ENCODE measurements at regions not wholly inside any gene's neighbourhood (a gene's known extent, or its start where the extent isn't known, plus 50 kb on each side); places are given as distances from the start of the nearest gene placed in this dataset.

GRCh38 chr5:158100373-158100888 is 241.5 kb upstream of the CLINT1 start:
- no peaks in the 10 kb centered on the region for H3K4me1 Mint-ChIP-seq (ENCODE audit: low read depth)
- no peaks in the 10 kb centered on the region for H3K27me3 Mint-ChIP-seq
- H3K27ac Mint-ChIP-seq, result no peak overlapping the region

GRCh38 chr5:158099571-158100105 is 240.7 kb upstream of the CLINT1 start:
- intact Hi-C loops (cut with micrococcal nuclease), result no loop called here
- Mint-ChIP-seq H3K4me3 (no peak overlapping the region), H3K4me1 (ENCODE audit: low read depth) (no peaks in the 10 kb centered on the region), H3K27me3 (no peaks in the 10 kb centered on the region), H3K36me3 (ENCODE audit: low read depth) (no peaks in the 10 kb centered on the region), H3K27ac (no peak overlapping the region), H3K9me3 (no peaks in the 10 kb centered on the region)

More at GRCh38 chr5:158100373-158100888, 241.5 kb upstream of the CLINT1 start:
- Mint-ChIP-seq H3K9me3 (no peaks in the 10 kb centered on the region), H3K36me3 (ENCODE audit: low read depth) (no peaks in the 10 kb centered on the region), H3K4me3 (no peak overlapping the region)
- intact Hi-C loops (cut with micrococcal nuclease), result no loop called here

GRCh38 chr5:158096835-158097234 is 237.9 kb upstream of the CLINT1 start:
- no peaks in the 10 kb centered on the region for H3K27me3 Mint-ChIP-seq
- no peak overlapping the region for H3K27ac Mint-ChIP-seq
- intact Hi-C loops (cut with micrococcal nuclease), result no loop called here
- no peak overlapping the region for H3K4me3 Mint-ChIP-seq
- no peaks in the 10 kb centered on the region for H3K4me1 Mint-ChIP-seq (ENCODE audit: low read depth)
- H3K9me3 Mint-ChIP-seq, result no peaks in the 10 kb centered on the region
- H3K36me3 Mint-ChIP-seq (ENCODE audit: low read depth), result no peaks in the 10 kb centered on the region

GRCh38 chr5:158086856-158087255 is 227.9 kb upstream of the CLINT1 start:
- H3K9me3 Mint-ChIP-seq, result no peaks in the 10 kb centered on the region
- no peak overlapping the region for H3K27ac Mint-ChIP-seq
- H3K36me3 Mint-ChIP-seq (ENCODE audit: low read depth), result no peaks in the 10 kb centered on the region
- intact Hi-C loops (cut with micrococcal nuclease), result no loop called here
- H3K27me3 Mint-ChIP-seq, result peaks cover under 1% of the 10 kb centered on the region
- H3K4me1 Mint-ChIP-seq (ENCODE audit: low read depth), result no peaks in the 10 kb centered on the region
- H3K4me3 Mint-ChIP-seq, result no peak overlapping the region

GRCh38 chr5:158084292-158084691 is 225.3 kb upstream of the CLINT1 start:
- intact Hi-C loops (cut with micrococcal nuclease), result no loop called here
- Mint-ChIP-seq H3K4me1 (ENCODE audit: low read depth) (no peaks in the 10 kb centered on the region), H3K9me3 (no peaks in the 10 kb centered on the region), H3K4me3 (no peak overlapping the region), H3K27ac (no peak overlapping the region), H3K27me3 (peaks cover 2% of the 10 kb centered on the region), H3K36me3 (ENCODE audit: low read depth) (no peaks in the 10 kb centered on the region)

- Mint-ChIP-seq H3K27me3 (peaks cover 2% of the 10 kb centered on the region), H3K27ac (no peak overlapping the region), H3K4me3 (no peak overlapping the region), H3K4me1 (ENCODE audit: low read depth) (no peaks in the 10 kb centered on the region), H3K36me3 (ENCODE audit: low read depth) (no peaks in the 10 kb centered on the region), H3K9me3 (no peaks in the 10 kb centered on the region)
- intact Hi-C loops (cut with micrococcal nuclease), result no loop called here
Measured at GRCh38 chr5:158082696-158083287, 223.8 kb upstream of the CLINT1 start.

- H3K4me1 Mint-ChIP-seq (ENCODE audit: low read depth), result peaks cover 5% of the 10 kb centered on the region
Measured at GRCh38 chr5:158080112-158080511, 221.2 kb upstream of the CLINT1 start.

GRCh38 chr5:158079097-158079496 is 220.2 kb upstream of the CLINT1 start:
- H3K27me3 Mint-ChIP-seq, result peaks cover 8% of the 10 kb centered on the region
- no peaks in the 10 kb centered on the region for H3K9me3 Mint-ChIP-seq
- H3K27ac Mint-ChIP-seq, result no peak overlapping the region
- intact Hi-C loops (cut with micrococcal nuclease), result loop anchor here (5.0 to 10.0 kb wide), 2 partner anchors 616 to 1053 kb away; no protein-coding TSS in a partner anchor
- H3K4me1 Mint-ChIP-seq (ENCODE audit: low read depth), result peaks cover 5% of the 10 kb centered on the region
- no peaks in the 10 kb centered on the region for H3K36me3 Mint-ChIP-seq (ENCODE audit: low read depth)
- no peak overlapping the region for H3K4me3 Mint-ChIP-seq

More at GRCh38 chr5:158080112-158080511, 221.2 kb upstream of the CLINT1 start:
- Mint-ChIP-seq H3K27me3 (peaks cover 8% of the 10 kb centered on the region), H3K27ac (no peak overlapping the region), H3K36me3 (ENCODE audit: low read depth) (no peaks in the 10 kb centered on the region), H3K4me3 (no peak overlapping the region), H3K9me3 (no peaks in the 10 kb centered on the region)
- intact Hi-C loops (cut with micrococcal nuclease), result no loop called here

- H3K36me3 Mint-ChIP-seq (ENCODE audit: low read depth), result no peaks in the 10 kb centered on the region
- peaks cover 5% of the 10 kb centered on the region for H3K4me1 Mint-ChIP-seq (ENCODE audit: low read depth)
- peaks cover 8% of the 10 kb centered on the region for H3K27me3 Mint-ChIP-seq
- intact Hi-C loops (cut with micrococcal nuclease), result loop anchor here (1.0 to 10.0 kb wide), 3 partner anchors 620 to 1057 kb away; no protein-coding TSS in a partner anchor
- H3K4me3 Mint-ChIP-seq, result peak overlapping the region; percentile 52
- H3K9me3 Mint-ChIP-seq, result no peaks in the 10 kb centered on the region
- H3K27ac Mint-ChIP-seq, result no peak overlapping the region
Measured at GRCh38 chr5:158074992-158075769, 216.2 kb upstream of the CLINT1 start.

- intact Hi-C loops (cut with micrococcal nuclease), result loop anchor here (10.0 kb wide), 1 partner anchor 620 kb away; no protein-coding TSS in a partner anchor
- peaks cover 5% of the 10 kb centered on the region for H3K4me1 Mint-ChIP-seq (ENCODE audit: low read depth)
- no peak overlapping the region for H3K27ac Mint-ChIP-seq
- peaks cover 8% of the 10 kb centered on the region for H3K27me3 Mint-ChIP-seq
- H3K36me3 Mint-ChIP-seq (ENCODE audit: low read depth), result no peaks in the 10 kb centered on the region
- no peaks in the 10 kb centered on the region for H3K9me3 Mint-ChIP-seq
- H3K4me3 Mint-ChIP-seq, result no peak overlapping the region
Measured at GRCh38 chr5:158074597-158074991, 215.6 kb upstream of the CLINT1 start.

GRCh38 chr5:158070859-158071258 is 211.9 kb upstream of the CLINT1 start:
- Mint-ChIP-seq H3K4me3 (no peak overlapping the region), H3K4me1 (ENCODE audit: low read depth) (peaks cover 5% of the 10 kb centered on the region), H3K9me3 (no peaks in the 10 kb centered on the region), H3K36me3 (ENCODE audit: low read depth) (no peaks in the 10 kb centered on the region), H3K27me3 (peaks cover 5% of the 10 kb centered on the region), H3K27ac (no peak overlapping the region)
- intact Hi-C loops (cut with micrococcal nuclease), result loop anchor here (10.0 kb wide), 1 partner anchor 624 kb away; no protein-coding TSS in a partner anchor

GRCh38 chr5:158069838-158070237 is 210.9 kb upstream of the CLINT1 start:
- H3K4me3 Mint-ChIP-seq, result no peak overlapping the region

GRCh38 chr5:158068964-158069363 is 210.0 kb upstream of the CLINT1 start:
- Mint-ChIP-seq H3K36me3 (ENCODE audit: low read depth) (no peaks in the 10 kb centered on the region), H3K27me3 (peaks cover 3% of the 10 kb centered on the region), H3K4me1 (ENCODE audit: low read depth) (no peaks in the 10 kb centered on the region), H3K4me3 (no peak overlapping the region), H3K9me3 (no peaks in the 10 kb centered on the region), H3K27ac (no peak overlapping the region)
- intact Hi-C loops (cut with micrococcal nuclease), result no loop called here

More at GRCh38 chr5:158069838-158070237, 210.9 kb upstream of the CLINT1 start:
- no peaks in the 10 kb centered on the region for H3K36me3 Mint-ChIP-seq (ENCODE audit: low read depth)
- H3K4me1 Mint-ChIP-seq (ENCODE audit: low read depth), result no peaks in the 10 kb centered on the region
- intact Hi-C loops (cut with micrococcal nuclease), result loop anchor here (10.0 kb wide), 1 partner anchor 625 kb away; no protein-coding TSS in a partner anchor
- H3K27ac Mint-ChIP-seq, result no peak overlapping the region
- peaks cover 3% of the 10 kb centered on the region for H3K27me3 Mint-ChIP-seq
- H3K9me3 Mint-ChIP-seq, result no peaks in the 10 kb centered on the region

GRCh38 chr5:158066076-158066475 is 207.1 kb upstream of the CLINT1 start:
- no peaks in the 10 kb centered on the region for H3K36me3 Mint-ChIP-seq (ENCODE audit: low read depth)
- H3K9me3 Mint-ChIP-seq, result no peaks in the 10 kb centered on the region
- intact Hi-C loops (cut with micrococcal nuclease), result no loop called here
- no peaks in the 10 kb centered on the region for H3K4me1 Mint-ChIP-seq (ENCODE audit: low read depth)
- no peaks in the 10 kb centered on the region for H3K27me3 Mint-ChIP-seq
- no peak overlapping the region for H3K27ac Mint-ChIP-seq
- H3K4me3 Mint-ChIP-seq, result no peak overlapping the region
